NCI-H2081 (cell line): ENCODE measurements at regions not wholly inside any gene's neighbourhood (a gene's known extent, or its start where the extent isn't known, plus 50 kb on each side); places are given as distances from the start of the nearest gene placed in this dataset.
A peak's percentile ranks its signal among the peaks of the same experiment; 100 is the strongest.
"Not testable (repeated sequence)": the region's sequence is repeated elsewhere in the genome, so short reads cannot be mapped to it uniquely, and the experiment has no call there.

Experiments
- DNase-seq, 2 experiments: peaks; one replicate each; lab custom pipeline; 2025; lab: John Stamatoyannopoulos, UW

DNA sequence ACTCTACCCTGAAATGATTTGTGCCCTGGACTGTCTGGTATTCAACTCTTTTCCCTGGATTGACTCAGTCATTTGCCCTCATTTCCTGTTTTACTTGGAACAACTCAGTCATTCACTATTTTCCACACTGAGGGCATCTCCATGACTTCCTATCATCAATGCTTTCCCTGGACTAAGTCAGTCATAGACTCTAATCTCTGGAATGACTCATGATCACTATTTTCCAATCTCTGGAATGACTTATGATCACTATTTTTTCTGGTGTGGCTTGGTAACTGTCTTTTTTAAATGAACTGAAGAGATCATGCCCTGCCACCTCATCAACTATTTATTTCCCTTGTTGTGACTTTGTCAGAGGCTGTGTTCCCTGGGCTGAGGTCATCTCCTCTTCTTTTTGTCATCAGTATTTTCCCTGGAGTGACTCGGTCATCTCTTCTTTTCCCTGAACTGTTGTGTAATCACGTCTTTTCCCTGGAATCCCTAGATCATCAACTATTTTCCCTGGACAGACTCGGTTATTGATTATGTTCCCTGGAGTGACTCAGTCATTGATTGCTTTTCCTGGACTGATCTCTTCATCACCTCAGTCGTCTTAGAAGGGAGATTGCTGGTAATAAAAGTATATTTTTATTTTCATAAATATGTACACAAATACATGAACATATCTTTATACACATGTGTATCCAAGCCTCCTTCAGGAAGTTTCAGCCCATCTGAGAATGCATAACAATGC is 327.1 kb upstream of the VCX start:
- DNase-seq = no peak

DNA sequence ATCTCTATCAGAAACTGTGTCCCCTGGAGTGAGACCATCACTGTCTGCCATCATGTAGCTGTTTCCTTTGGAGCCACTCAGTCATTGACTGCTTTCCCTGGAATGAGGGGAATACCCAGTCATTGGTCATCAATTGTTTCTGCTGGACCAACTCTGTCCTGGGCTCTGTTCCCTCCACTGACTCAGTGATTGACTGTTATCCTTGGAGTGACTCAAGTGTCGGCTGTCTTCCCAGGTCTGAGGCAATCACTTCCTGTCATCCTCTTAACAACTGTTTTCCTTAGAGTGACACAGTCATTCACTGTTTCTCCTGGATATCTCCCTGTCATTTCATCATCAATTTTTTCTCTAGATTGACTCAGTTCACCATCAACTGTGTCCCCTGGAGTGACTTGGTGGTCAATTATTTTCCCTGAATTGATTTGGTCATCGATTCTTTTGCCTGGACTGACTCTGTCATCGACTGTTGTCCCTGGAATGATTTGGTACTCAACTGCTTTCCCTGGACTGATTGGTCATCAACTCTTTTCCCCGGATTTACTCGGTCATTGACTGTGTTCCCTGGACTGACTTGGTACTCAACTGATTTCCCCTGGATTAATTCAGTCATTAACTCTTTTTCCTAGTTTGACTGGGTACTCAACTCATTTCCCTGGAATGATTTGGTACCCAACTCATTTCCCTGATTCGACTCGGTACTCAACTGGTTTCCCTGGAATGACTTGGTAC is 327.9 kb upstream of the VCX start:
- DNase-seq = no peak

DNA sequence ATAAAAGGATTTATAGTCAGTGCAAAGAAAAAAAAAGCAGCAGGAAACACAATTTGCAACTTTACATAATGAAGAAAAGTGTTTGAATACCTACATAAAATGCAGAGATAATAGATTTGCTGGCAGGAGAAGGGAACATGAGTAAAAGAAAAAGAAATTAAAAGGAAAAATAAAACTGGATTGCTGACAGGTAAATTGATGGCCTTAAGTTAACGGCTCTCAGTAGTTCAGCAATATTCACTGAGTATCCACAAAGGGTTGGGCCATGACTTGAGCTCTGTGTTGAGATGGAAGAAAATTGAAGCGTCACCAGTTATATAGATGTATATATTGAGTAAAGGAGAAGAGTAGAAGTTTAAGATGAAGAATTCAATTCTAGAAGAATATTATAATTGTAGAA is 330.1 kb upstream of the VCX start:
- DNase-seq = peak in 1 of 2 experiments; percentile 35

DNA sequence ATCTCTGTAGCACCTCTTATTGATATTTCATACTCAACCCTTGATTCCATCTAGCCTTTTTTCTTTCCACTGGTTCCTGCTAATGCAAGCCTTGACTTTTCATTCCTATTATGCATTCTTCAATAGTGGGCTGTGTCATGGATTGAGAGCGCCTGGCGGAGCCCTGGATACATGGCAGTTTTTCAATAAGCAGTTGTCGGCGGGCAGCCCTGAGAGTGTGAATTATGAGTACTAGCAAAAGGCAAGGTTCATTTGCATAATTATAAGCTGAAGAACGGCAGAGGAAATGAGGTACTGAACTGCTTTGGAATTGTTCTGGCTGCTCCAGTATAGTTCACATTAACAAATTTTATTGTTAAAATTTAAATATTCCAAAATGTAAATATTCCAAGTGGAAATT is 339.7 kb upstream of the VCX start:
- DNase-seq = peak in 1 of 2 experiments; percentile 34

DNA sequence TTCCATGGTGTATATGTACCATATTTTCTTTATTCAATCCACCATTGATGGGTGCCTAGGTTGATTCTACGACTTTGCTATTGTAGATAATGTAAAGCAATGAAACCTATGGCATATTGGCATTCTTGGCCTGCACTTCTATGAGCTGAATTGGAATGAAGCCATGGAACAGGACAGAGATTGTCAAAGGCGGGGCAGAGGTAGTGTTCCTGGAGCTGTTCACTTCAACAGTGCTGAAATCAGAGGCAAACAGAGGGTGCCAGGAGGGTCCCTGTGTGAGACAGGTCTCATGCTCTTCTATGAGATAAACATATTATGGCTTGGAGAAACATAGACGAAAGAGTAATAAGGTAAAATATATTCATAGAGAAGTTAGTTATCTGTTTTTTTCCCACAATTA is 342.6 kb upstream of the VCX start:
- DNase-seq = no peak

DNA sequence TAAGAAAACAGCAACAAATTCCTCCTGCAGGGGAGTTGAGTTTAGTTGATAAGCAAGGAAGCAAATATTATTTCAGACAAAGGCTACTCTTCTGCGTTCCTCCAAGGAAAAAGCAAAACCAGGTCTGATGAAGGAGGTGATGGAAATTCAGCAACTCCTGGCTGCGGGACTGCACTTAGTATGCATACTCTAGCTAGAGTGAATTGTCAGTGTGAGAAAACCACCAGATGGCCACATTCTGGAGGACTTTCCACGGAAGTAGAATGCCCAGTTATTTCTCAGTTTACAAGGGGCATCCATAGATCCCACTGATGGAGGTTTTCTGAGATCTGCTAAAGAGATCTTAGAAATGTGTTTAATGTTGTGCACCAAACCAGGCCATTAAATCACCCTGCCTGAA is 338.6 kb upstream of the PUDP start:
- DNase-seq = no peak

DNA sequence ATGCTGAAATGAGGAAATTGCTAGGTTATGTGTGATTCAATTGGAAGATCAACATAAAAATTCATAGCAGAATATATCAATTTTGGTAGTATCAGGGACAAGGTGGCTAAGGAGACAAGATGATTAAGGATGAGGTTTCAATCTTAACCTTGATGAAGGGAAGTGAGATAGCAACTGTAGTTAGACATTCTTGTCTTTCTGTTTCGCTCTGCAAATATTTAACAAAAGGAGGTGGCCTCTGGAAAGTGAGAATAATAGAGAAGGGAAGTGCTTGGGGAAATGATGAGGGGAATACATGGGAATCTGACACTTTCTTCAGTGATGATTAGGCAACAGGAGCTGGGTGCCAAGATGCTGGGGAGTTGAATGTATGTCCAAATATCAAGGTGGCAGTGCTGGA is 337.1 kb upstream of the PUDP start:
- no peak for DNase-seq

DNA sequence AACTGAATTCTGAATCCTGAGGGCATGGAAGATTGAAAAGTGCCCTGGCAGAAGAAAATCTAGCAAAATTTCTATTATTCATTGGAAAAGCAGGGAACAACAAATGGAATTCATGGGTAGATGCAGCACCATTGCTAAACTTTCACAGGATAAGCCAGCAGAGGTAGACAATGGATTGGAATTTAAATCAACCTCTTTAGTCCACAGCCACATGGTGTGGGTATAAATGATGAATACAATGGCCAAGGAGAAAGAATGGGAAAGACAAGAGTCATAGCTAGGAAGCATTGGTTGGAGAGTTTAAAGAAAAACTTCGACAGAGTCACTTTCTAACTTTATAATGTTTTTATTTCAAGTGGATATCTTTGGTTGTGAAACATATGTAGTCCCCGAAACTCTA is 332.8 kb upstream of the PUDP start:
- DNase-seq = no peak

DNA sequence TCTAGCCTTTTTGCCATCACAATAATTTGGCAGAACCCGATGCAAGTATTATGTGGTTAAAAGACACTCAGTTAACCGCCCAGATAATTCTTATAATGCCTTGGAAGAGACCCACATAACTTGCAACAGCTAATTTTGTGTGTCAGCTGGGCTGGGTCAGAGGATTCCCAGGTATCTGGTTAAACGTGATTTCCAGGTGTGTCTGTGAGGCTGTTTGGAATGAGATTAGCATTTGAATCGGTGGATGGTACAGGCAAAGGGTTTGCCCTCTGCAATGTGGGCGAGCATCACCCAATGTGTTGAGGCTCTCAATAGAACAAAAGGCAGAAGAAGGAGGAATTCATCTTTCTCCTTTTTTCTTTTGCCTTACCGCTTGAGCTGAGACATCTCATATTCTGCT is 314.2 kb upstream of the PUDP start:
- no peak for DNase-seq

DNA sequence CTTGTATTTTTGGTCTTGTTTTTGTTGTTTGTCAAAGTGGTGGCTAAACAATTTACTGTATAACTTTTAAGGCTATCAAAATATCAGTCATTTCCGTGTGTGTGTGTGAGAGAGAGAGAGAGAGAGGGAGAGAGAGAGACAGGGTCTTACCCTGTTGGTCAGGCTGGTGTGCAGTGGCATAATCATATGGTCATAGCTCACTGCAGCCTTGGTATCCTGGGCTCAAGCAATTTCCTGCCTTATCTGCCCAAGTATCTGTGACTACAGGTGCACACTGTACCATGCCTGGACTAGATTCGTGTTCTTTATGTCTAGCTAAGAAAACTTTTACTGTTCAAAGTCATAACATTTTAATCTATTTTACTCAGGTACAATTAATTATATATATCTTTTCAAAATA is 313.1 kb upstream of the PUDP start:
- not testable (repeated sequence) for DNase-seq

DNA sequence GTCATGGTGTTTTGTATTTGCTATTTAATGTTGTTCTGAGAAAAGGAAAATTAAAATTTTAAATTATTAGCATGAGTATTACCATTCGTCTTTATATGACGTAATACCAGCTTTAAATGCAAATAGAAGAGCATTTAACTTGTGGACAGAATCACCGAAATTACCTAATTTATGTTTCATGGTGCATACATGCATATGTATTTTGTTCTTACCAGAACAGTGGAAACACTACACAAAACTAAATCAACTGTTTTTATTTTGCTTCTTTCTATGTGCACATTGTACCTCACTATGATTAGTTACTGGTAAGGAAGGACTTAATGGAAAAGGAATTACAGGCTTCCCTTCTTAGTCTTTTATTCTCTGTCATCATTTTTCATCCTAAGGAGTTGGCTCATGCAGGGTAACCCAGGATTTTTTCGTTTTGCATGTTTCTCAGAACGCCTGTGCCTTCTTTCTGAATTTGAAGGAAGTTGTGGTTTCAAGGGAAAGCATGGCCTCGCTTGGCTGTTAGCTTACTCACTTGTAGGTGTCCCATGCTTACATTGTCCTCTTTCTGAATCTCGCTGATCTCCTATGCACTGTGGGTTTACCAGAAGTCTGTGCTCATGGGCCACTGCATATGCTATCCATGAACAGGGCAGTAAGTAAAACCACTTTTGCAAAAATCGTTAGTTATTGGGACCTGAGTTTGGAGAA is 300.0 kb upstream of the PUDP start:
- no peak for DNase-seq

DNA sequence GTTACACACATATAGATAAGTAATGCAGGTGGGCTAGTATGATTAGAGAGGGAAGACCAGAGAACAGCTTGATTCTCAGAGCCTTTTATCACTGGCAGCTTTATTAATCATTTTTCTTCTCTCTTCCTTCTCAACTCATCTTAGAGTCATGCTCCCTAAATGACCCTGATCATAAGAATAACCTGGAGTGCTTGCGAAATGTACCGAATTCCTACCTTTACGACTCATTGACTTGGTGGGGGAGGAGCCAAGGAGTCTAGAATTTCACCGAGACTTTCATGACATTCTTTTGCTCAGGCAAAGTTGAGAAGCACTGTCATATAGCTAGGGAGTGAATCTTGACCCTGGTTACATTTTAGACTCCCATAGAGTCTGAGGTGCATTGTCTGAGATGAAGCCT is 298.9 kb upstream of the PUDP start:
- DNase-seq = no peak

DNA sequence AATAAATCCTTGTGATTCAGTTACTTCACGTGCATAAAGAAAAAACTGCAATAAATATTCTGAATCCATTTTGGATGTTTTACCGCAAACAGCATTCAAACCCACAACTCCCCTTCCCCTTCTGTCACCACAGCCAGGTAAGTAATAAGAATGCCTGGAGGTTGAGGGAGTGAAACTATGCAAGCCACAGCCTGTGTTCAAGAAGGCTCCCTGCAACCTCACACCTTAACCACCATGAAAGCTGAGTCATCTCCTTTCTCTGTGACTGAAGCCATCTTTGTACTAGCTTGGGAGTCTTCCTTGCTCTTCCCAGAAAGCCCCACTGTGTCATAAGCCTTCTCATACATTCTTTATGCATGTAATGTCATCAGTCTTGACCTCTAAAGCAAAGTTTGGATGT is 297.0 kb upstream of the PUDP start:
- no peak for DNase-seq

DNA sequence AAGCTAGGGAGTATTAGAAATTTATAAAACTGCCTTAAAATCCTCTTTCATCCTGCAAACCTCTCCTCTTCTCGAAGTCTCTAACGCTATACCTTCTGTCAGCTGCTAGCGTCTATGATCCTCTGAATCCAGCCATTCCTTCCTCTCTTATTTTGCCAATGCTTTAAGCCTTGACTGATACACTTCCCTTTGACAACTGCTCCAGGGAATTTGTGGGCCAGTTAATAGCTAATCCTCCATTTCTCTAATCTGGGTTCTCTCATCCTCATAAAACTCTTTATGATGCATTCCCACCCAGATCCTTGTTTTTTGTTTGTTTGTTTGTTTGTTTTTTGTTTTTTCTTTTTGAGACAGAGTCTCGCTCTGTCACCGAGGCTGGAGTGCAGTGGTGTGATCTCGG is 293.6 kb upstream of the PUDP start:
- no peak for DNase-seq

DNA sequence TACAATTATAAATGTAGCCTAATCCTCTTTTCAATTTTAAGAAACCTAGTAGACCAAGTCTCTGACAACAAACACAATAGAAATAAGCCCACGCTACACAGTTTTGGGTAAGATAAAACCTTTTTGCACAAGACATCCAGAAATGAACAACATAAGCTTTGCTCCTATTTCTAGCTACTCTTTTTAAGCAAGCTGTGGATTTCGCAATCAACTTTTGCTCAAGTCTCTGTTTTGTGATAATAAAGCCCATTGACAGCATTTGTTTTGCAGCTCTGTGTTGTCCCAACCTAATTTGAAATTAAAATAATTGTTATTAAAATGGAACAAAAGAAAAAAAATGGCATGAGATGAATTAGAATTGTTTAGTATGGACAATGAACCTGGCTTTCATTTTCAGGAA is 287.9 kb upstream of the PUDP start:
- no peak for DNase-seq

DNA sequence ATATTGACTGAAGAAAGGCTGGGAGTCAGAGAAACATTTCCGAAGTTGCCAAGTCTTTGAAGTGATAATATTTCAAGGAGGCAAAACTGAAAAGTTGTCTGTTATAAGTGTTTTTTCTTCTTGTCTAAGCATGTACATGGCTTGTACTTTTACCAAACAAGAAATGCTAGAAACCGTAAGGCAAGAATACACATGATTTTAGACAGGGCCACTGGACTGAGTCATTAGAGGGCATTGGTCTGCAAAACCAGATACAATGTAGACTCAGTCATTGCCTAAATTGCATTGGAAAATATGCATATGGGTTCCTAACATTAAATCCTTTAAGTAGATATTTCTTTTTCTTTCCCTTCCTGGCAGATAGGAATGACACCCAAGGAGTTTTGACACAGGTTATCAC is 284.9 kb upstream of the PUDP start:
- DNase-seq = no peak

DNA sequence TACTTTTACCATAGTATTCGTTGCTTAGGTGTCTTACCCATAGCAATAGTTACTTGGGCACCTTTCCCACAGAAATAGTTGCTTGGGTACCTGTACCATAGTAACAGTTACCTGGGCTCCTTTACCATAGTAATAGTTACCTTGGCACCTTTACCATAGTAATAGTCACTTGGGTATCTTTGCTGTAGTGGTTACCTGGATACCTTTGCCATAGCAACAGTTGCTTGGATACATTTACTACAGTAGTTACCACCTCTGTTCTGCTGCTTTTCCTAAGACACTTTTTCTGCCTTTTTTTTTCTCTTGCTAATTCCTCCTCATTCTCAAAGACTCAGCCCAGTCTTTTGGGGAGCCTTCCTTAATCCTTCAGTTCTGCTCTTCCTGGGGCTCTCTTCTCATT is 272.8 kb upstream of the PUDP start:
- DNase-seq = no peak

DNA sequence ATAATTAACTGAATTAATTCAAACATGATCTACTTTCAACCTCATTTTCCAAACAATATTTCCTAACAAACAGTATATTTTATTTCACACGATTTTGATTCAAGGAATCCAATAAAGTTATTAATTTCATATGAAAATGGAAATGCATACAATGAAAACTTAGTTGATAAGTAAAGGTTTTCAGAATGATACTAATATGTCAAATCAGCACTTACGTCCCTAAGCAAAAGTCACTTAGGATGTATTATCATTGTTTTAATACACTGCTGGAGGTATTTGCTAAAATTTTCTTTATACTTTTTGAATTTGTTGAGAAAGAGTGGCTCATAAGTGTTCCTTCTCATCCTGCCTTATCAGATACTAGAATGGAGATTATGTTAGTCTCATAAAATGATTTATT is 266.8 kb upstream of the PUDP start:
- DNase-seq = no peak

DNA sequence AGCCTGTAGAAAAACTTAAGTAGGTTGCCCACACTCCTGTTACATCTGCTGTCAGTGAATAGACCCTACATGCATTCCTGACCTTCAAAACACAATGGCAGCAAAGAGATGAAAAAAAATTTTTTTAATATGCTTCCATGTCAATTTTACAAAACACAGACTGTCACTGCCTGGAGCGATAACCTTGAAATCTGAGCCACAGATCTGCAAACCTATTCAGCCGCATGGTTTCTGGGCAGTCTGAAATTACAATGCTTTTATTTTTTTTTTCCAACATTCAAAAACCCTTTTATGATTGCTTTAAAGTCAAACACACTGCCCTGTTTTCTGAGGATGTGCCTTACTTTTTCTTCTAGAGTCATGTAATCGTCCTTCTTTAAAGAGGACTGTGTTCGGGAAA is 264.9 kb upstream of the PUDP start:
- no peak for DNase-seq

DNA sequence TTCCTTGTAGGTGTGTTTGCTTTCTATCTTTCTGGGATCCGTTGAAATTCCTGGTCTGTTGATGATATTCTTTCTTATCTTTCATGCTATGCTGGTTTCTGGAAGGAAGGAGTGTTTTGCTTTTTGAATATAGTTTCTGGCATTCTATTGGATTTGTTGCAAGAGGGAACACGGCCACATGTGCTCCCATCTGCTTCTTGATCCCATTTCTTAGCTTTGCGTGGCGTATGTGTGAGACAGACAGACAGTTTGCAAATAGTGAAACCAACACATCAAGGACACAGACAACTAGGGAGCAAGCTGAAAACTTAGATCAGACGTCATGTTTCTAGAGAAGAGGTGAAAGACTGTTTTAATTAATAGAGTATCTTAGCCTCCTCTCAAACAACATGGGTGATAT is 261.9 kb upstream of the PUDP start:
- DNase-seq = no peak

DNA sequence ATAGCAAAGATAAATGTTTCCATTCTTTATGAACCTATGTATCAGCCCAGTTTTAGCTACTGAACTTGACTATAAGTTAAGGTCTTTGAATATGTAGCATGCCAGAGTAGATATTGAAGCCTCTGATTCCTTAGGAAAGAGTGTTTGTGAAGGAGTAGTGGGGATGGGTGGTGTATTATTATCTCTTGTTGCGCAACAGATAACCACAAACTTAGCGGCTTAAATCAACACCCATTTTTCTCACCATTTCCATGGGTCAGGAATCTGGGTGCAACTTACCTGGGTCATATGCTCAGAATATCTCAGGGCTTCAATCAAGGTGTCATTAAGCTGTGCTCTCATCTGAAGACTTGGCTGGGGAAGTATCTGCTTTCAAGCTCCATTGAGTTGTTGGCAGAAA is 251.4 kb upstream of the PUDP start:
- DNase-seq = no peak

DNA sequence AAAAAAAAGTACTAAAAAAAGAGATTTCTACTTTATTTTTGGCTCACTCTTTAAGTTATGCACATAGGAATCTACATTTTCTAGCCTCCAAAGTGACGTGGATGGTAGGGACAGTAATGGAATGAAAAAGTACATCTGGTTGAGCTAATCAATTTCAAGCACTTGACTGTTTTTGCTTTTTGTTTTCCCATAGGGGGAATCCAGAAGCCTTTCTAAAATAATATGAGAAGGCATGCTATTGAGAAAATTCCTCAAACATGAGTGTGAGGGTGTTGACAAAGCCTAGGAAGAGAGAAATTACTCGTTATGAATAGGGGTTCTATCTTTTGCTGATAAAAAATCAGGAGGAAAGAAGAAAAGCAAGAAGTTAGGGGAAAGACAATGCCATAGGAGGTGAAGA is 242.5 kb upstream of the PUDP start:
- no peak for DNase-seq

DNA sequence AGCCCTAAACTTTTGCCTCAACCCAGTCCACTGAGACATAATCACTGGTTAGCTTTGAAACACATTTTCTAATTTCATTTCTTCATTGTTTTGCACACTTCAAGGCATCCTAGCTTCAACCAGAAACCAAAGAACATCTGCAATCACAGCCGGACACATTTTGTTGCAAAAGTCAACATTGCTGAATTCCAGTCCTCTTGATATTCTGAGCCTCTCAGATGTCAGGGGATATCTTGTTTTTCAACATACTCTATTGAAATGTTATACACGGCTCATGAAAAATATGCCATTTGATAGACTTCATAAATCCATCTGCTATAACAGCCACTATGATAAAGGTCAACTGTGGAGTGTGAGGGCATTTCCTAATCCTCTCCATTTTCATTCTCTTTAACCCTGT is 241.6 kb upstream of the PUDP start:
- DNase-seq = no peak
